ENCODE measurements at regions not wholly inside any gene's neighbourhood (a gene's known extent, or its start where the extent isn't known, plus 50 kb on each side); places are given as distances from the start of the nearest gene placed in this dataset.

DNA sequence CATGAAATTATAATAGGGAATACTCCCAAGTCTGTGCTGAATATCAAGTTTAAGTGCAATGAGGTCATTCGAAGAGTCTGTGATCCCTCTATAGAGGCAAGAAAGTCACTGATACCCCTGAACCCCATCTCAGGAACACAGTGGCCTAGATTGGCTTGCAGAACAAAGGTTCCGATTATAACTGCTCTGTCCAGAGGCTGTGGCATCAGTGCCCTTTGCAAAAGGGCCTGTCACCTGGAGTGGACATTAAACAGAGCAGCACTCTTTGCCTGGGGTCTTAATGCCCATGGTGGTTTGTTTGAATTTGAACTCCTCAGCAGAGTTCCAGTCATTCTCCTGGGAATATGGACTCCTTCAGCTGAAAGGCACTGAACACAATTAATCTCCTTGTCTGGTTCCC, 93.9 kb upstream of the SLCO3A1 start:
- H3K27ac ChIP-seq: no peak overlapping the region
- TF ChIP-seq, protein P1, sequence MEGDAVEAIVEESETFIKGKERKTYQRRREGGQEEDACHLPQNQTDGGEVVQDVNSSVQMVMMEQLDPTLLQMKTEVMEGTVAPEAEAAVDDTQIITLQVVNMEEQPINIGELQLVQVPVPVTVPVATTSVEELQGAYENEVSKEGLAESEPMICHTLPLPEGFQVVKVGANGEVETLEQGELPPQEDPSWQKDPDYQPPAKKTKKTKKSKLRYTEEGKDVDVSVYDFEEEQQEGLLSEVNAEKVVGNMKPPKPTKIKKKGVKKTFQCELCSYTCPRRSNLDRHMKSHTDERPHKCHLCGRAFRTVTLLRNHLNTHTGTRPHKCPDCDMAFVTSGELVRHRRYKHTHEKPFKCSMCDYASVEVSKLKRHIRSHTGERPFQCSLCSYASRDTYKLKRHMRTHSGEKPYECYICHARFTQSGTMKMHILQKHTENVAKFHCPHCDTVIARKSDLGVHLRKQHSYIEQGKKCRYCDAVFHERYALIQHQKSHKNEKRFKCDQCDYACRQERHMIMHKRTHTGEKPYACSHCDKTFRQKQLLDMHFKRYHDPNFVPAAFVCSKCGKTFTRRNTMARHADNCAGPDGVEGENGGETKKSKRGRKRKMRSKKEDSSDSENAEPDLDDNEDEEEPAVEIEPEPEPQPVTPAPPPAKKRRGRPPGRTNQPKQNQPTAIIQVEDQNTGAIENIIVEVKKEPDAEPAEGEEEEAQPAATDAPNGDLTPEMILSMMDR (conservative IDR thresholded peaks at IDR 0.05): no peak

DNA sequence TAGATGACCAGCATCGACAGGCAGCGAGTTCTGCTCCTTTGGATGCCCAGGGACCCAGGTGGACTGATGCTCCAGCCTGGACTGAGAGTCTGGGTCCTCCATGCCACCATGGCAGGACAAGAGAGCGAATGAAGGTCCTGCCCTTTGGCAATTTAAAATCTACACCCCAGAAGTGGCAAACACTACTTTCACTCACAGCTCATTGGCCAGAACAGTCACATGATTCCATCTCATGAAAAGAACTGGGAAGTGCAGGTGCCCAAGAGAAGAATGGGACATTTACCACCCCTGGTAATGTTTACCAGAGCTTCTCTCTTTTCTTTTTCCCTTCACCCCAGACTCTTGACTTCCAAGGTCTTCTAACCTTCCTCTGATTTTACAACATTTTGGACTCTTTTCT, 87.8 kb upstream of the SLCO3A1 start:
- H3K27ac ChIP-seq: no peak overlapping the region
- TF ChIP-seq, protein P1 (conservative IDR thresholded peaks at IDR 0.05): no peak

DNA sequence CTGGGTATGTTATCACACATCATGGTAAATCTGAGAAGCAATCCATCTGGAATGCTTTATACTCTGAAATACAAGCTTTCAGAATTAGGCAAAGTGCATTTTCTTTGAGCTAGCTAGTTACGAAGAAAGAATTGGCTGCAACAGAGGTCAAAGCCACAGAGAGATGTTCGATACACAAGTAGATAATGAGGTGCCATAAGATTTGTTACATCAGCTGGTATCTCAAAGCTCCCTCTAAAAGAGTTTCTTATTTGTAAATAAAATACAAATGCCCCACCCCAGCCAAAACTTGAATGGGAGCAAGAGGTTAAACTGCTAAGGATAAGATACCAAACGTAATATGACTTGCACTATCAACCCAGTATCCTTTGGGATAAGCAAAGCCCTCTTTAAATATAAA, 84.0 kb upstream of the SLCO3A1 start:
- TF ChIP-seq, protein P1 (conservative IDR thresholded peaks at IDR 0.05): no peak
- H3K27ac ChIP-seq: no peak overlapping the region

DNA sequence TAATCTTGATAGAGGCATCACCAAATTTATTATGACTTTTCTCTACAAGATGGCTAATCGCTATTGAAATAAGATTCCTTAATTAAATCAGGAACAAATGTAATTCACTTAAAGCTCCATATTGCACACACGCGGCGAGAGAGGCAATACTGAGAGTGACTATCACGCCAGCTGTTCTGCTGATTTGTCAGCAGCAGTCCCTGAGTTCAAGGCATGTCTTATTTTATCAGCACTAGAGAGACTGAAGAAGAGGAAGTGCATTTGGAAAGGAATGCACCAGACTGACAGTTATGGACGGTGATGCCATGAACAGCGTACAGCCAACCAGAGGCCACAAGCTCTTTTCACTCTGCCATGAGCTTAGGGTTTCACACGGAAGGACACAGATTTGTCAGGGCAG, 83.6 kb upstream of the SLCO3A1 start:
- H3K27ac ChIP-seq: no peak overlapping the region
- TF ChIP-seq, protein P1 (conservative IDR thresholded peaks at IDR 0.05): no peak

DNA sequence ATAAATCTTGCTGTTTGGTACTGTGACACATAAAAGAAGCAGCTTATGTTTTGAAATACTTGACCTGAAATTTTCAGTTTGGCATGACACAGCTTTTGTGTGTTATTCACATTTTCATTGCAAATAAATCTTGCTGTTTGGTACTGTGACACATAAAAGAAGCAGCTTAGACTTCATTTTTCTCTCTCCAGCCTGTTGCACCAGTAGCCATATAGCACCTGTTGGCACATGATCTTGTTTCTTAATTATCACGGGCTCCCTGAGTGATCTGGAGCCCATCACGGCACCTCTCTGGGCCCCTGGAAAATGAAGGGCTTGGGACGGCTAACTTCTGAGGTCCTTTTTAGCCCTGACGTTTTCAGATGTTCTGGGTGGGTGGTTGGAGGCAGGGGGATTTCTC, 77.4 kb upstream of the SLCO3A1 start:
- TF ChIP-seq, protein P1 (conservative IDR thresholded peaks at IDR 0.05): no peak
- H3K27ac ChIP-seq: no peak overlapping the region

DNA sequence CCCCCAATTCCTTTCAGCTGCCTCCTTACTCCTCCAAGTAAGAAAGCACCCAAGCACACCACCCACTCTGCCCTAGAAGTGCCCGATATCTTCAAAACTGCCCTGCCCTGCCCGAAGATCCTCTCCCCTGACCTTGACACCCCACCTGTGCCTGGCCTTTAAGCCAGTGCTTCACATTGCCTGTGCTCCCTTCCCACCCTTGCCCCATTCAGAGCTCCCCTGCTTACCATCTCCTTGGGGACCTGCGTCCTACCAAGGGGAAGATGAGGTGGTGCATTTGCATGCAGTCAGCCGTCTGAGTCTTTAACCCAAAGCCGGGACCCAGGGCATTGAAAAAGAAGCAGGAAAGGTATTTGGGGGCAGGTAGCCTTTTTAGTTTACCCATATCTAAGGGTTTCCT, 73.5 kb upstream of the SLCO3A1 start:
- no peak overlapping the region for H3K27ac ChIP-seq
- TF ChIP-seq, protein P1 (conservative IDR thresholded peaks at IDR 0.05): no peak

DNA sequence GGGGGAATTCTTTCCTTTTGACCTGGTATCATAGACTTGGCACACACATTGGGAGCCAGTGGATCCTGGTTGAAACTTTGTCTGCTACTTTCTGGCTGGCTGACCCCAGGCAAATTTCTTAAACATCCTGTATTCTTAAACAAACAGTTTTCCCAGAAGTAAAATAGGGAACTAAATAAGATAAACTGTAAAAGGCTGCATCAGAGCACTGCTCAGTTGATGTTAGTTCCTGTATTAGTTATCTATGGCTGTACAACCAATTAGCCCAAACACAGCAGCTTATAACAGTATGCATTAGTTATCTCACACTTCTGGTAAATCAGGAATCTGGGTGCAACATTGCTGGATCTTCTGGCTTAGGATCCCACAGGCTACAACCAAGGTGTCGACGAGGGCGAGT, 73.1 kb upstream of the SLCO3A1 start:
- TF ChIP-seq, protein P1 (conservative IDR thresholded peaks at IDR 0.05): no peak
- H3K27ac ChIP-seq: no peak overlapping the region

DNA sequence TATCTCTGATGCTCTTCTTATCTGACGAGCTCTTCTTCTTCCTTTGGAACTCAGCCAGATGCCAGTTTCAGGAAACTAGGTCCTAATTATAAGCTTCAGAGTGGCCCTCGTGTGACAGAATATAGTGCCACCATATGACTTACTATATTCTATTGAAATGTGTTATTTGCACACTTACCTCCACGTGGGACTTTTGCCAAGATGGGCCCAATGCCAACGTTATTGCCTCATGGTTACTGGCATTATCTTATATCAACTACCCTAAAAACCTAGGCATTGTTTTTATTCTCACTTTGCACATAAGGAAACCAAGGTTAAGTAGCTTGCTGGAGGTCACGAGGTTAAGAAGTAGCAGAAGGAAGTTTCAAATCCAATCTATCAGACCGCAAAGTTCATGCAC, 71.3 kb upstream of the SLCO3A1 start:
- TF ChIP-seq, protein P1 (conservative IDR thresholded peaks at IDR 0.05): no peak
- no peak overlapping the region for H3K27ac ChIP-seq
